Thyroid gland (tissue), 4 donors: ENCODE measurements at regions not wholly inside any gene's neighbourhood (a gene's known extent, or its start where the extent isn't known, plus 50 kb on each side); places are given as distances from the start of the nearest gene placed in this dataset.

Experiments used
- POLR2A ChIP-seq, 2 donors: fragments of 450-650 bp; IDR thresholded peaks; one replicate each; pipeline ENCODE4 v1.6.1; 2017; ENCODE audit warnings: antibody characterized with exemption in 2 of 2, mild to moderate bottlenecking in 2 of 2, moderate library complexity in 1 of 2
- TF ChIP-seq, protein P1 (sequence below), 6 experiments: fragments of 200-600 bp in 3 of 6; fragments of 450-650 bp in 3 of 6; sonication (generic) in 3 of 6; IDR thresholded peaks; one replicate each; pipeline ENCODE4 v1.5.1; 2016 to 2019; ENCODE audit warnings: antibody characterized with exemption in 6 of 6, mild to moderate bottlenecking in 2 of 6, inconsistent platforms in 1 of 6, moderate library complexity in 1 of 6

DNA sequence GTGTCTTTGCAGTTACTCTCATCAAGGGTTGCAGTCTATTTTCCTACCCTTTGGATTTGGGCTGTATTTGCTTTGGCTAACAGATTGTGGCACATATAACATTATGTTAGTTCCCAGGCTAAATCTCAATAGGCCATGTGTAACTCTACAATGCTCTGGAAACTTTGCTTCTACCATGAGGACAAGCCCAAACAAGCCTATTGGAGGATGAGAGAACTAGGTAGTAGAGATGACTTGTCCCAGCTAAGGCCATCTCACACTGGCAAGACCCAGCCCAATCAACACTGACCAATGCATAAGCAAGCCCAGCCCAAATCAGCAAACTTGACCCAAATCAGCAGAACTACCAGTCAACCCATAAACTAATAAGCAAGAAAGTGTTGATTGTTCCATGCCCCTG, 311.8 kb downstream of the NDFIP2 start:
- TF ChIP-seq, protein P1, sequence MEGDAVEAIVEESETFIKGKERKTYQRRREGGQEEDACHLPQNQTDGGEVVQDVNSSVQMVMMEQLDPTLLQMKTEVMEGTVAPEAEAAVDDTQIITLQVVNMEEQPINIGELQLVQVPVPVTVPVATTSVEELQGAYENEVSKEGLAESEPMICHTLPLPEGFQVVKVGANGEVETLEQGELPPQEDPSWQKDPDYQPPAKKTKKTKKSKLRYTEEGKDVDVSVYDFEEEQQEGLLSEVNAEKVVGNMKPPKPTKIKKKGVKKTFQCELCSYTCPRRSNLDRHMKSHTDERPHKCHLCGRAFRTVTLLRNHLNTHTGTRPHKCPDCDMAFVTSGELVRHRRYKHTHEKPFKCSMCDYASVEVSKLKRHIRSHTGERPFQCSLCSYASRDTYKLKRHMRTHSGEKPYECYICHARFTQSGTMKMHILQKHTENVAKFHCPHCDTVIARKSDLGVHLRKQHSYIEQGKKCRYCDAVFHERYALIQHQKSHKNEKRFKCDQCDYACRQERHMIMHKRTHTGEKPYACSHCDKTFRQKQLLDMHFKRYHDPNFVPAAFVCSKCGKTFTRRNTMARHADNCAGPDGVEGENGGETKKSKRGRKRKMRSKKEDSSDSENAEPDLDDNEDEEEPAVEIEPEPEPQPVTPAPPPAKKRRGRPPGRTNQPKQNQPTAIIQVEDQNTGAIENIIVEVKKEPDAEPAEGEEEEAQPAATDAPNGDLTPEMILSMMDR (IDR thresholded peaks at IDR 0.05), result no peak
- no peak for TF ChIP-seq POLR2A (IDR thresholded peaks at IDR 0.05)
